Right renal pelvis (tissue), 4 donors: ENCODE measurements at regions not wholly inside any gene's neighbourhood (a gene's known extent, or its start where the extent isn't known, plus 50 kb on each side); places are given as distances from the start of the nearest gene placed in this dataset.

Experiments used
- DNase-seq, 4 donors: peaks; one replicate each; pipeline ENCODE4 v3.0.0-alpha.2; 2013; ENCODE audit warnings: low read depth in 4 of 4, low spot score in 3 of 4, missing footprints in 1 of 4

DNA sequence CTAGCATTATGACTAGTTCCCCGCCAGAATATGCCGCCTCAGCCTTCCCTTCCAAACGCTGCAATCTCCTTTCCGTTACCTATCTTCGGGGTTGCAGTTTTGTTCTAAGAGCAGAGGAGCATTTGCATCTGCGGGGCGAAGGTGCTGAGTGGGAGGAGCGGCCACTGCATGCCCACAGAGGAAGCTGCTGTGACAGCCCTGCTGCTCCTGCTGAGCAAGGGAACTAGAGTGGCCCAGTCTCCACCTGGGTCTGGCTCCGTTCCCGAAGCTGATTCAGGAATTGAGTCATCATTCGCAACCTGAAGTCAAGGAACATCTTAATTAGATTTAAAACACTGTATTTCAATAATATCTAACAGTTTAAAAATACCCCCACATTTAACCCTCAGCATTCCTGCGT lies 98.2 kb upstream of the TJP1 start:
- DNase-seq = no peak

- DNase-seq = no peak
Measured at GRCh38 chr15:29919380-29919881, 97.2 kb upstream of the TJP1 start.

DNA sequence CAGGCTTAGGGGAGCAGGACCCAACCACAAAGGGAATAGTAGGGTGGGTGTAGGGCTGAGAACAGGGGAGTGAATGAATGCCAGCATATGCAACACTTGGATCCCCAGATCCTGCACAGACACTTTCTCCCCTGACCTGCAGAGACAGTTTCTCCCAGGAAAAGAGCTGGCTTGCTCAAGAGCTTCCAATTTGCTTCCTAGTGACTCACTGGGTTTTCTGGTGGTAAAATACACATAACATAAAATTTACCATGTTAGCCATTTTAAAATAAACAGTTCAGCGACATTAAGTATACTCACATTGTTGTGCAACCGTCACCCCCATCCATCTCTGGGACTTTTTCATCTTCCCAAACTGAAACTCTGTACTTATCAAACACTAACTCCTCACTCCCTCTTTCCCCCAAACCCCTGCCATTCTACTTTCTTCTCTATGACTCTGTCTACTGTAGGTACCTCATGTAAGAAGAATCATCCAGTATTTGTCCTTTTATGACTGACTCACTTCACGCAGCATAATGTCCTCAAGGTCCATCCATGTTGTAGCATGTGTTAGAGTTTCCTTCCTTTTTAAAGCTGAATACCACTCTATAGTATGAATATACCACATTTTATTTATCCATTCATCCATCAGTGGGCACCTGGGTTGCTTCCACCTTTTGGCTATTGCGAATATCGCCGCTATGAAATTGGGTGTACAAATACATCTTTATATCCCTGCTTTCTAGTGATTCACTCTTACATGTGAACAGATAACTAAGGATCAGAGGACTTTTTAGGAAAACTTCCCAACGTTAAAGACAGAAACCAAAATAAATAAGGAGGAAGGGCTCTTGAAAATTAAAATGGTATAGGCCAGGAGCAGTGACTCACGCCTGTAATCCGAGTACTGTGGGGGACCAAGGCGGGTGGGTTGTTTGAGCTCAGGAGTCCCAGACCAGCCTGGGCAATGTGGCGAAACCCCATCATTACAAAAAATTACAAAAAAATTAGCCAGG lies 95.6 kb upstream of the TJP1 start:
- no peak for DNase-seq

GRCh38 chr15:29914511-29914926 lies 92.3 kb upstream of the TJP1 start:
- no peak for DNase-seq

DNA sequence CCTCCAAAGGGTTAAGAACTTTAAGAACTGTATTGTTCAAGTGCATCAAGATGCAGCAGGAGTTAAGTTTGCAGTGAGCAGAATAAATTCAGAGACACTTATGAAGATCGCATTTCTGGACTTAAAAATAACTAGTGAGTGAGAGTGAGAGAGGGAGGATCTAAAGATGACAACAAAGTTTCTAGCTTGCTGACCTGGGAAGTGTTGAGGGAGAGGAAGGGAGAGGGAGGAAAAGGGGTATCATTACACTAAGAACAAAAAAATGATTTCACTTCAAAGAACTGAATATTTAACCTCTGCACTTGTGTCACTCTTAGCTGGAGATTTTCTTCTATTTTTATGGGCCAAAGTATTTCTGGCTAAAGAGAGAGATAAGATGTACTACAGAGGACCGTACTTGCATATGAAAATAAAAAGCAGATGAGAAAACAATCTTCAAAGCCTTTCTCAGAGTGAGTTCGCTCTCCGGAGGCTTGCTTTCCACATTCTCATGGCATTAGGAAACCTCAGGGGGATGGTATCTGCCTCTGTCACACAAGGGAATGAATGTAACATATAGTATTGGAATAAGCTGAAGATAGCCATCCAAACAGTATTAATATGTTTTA lies 91.4 kb upstream of the TJP1 start:
- no peak for DNase-seq

DNA sequence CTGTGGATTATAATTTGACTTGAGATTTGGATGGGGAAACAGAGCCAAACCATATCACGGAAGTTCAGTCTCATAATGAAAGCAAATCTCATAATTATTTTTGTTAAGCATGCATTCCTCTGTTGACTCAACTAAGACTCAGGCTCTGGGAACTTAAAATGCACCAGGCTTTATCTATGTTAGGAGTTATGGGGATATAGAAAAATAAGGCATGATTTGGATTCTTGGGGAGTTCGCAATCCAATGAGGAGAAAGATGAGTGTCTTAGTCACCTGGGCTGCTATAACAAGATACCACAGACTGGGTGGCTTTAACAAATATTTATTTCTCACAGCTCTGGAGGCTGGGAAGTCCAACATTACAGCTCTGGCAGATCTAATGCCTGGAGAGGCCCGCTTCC lies 89.4 kb upstream of the TJP1 start:
- no peak for DNase-seq

DNA sequence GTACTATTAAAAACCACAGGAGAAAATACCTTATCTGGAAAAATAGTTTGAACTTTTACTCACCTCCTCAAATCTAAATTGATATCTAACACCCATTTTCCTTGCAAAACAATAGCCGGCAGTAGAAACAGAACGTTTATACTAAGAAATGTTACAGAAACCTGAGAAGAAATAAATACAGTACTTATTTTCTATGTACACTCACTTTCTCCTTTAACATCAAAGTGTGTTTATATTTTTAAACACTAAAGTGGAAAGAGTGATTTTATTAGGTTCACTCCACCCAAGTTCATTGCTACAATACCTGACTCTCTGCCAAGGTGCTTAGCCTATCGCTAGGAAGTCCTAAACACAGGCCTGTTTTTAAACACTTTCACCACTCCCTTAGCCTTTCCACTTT lies 87.8 kb upstream of the TJP1 start:
- no peak for DNase-seq

DNA sequence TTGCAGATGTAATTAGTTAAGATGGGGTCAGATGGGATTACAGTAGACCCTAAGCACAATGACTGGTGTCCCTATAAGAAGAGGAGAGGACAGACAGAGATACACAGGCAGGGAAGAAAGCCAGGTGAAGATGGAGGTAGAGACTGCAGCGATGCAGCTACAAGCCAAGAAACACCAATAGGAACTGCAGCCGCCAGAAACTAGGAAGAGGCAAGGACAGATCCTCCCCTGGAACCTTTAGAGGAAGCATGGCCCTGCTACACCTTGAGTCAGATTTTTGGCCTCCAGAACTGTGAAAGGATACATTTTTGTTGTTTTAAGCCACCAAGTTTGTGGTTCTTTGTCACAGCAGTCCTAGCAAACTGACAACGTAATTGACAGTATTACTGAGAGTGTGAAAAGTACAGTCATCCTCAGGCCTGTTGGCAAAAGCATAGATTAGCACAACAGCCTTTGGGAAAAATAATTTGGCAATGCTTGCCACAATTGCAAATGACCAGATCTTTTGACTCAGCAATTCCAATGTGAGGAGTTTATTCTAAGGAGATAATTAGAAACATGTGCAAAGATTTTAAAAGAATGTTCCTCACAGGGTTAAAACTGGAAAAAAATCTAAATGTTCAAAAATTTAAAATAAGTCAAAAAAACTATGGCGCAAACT lies 82.6 kb upstream of the TJP1 start:
- no peak for DNase-seq

- DNase-seq = no peak
Measured at GRCh38 chr15:29903785-29904464, 81.7 kb upstream of the TJP1 start.

DNA sequence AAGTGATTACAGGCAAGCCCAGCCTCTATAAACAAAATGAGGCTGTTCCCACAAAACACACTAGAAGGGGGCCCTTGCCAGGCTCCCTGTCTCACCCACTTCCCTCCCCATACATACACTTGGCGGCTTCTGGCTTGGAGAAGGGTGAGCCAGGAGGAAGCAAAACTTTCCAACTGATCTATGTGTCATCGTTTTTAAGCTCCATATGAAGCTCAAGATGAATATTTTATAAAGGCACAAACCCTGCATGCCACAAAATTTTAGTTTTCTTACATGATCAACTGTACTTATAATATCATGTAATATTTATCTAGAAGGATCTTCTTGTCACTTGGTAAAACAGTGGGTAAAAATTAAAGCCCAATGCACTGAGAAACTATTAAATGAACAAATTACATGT lies 80.8 kb upstream of the TJP1 start:
- no peak for DNase-seq

- DNase-seq = no peak
Measured at GRCh38 chr15:29900237-29901189, 78.2 kb upstream of the TJP1 start.

DNA sequence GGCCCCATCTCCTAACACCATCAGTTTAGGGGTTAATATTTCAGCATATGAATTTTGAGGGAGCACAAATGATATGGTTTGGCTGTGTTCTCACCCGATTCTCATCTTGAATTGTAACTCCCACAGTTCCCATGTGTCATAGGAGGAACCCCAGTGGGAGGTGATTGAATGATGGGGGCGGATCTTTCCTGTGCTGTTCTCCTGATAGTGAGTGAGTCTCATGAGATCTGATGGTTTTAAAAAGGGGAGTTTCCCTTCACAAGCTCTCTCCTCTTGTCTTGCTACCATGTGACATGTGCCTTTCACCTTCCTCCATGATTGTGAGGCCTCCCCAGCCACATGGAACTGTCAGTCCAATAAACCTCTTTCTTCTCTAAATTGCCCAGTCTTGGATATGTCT lies 73.8 kb upstream of the TJP1 start:
- DNase-seq = no peak

- DNase-seq = no peak
Measured at GRCh38 chr15:29891096-29891457, 68.8 kb upstream of the TJP1 start.

- no peak for DNase-seq
Measured at GRCh38 chr15:29890336-29891095, 68.2 kb upstream of the TJP1 start.

DNA sequence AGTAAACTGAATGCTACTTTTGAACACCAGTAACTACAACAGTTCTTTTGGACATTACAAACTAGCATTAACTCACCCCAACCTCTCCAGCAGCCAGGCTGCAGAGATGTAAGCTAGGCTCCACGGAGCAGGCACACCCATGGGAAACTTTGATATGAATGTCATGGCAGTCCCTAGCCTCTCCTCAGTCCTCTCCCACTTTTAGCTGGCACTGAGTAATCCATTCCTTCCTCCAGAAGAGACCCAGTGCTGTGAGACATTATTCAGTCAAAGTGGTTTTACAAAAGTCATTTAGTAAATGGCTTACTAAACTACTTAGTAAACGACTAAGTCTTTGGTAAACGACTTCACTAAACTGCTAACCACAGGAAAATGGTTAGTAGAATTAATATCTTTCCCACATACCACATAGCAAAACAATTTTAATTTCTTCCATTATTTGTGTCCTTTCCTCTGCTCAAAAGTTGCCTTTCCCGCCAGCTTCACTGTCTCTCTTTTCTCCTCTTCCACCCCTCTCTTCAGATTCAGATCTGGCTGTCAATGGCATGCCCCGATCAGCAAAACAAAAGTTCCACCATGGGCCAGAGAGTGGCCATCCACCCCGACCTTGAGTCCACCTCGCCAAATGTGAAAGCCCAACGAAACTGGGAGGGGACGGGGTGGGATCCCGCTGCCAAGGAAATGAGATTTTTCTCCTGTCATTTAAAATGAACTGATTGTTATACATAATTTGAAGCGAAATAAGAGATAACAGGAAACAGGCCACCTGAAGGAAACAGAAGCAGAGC lies 67.5 kb upstream of the TJP1 start:
- no peak for DNase-seq

DNA sequence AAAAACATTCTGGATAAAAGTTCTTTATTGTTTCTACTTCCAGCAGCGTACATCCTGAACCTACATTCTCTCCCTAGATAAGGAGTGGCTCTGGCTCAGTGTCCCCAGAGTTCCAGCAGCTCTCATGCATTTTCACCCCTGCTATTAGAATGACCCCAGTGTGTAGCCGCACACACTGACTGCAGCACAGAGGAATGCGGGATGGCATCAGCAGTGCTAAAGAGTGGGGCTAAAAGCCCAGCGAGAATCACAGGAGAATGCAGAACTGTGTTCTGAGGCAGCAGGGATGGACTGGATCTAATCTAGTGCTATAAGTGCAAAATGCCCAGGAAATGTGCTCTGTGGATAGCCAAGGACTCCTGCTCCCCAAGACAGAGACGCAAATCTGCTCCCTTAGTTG lies 66.4 kb upstream of the TJP1 start:
- no peak for DNase-seq

DNA sequence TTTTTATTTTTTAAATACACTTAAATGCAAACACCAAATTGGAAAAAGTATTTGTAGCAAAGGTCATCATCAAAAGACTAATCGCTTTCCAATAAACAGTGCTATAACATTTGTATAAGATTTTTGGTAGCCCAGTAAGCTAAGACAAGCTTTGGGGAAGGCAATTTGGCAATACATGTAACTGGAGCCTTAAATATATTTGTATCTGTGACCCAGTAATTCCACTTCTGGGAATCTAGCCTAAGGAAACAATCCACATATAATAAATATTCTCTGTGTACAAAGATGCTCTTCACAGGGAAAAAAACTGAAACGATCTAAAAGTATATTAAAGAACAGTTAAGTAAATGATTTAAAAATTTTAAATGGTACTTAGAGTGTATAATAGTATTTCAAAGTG lies 65.5 kb upstream of the TJP1 start:
- DNase-seq = no peak

- no peak for DNase-seq
Measured at GRCh38 chr15:29885183-29885582, 62.9 kb upstream of the TJP1 start.
